ENCODE measurements at regions not wholly inside any gene's neighbourhood (a gene's known extent, or its start where the extent isn't known, plus 50 kb on each side); places are given as distances from the start of the nearest gene placed in this dataset.

DNA sequence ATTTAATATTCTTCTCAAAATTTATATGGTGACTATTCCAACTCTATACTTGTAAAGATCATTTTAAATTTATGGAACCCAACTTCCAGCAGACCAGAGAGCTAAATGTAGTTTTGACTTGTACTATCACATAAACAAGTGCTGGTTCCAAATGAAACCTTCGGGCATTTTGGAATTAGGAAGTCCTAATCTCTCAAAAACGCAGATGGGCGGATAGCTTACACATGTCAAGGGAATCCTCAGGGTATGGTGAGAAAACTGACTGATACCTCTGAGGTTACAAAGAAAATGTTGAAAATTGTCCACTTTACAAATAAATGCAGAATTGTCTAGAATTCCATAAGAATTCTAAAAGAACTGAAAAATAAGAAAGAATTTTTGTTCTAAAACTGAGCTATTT, 224.1 kb downstream of the SS18 start:
- no peak for DNase-seq

DNA sequence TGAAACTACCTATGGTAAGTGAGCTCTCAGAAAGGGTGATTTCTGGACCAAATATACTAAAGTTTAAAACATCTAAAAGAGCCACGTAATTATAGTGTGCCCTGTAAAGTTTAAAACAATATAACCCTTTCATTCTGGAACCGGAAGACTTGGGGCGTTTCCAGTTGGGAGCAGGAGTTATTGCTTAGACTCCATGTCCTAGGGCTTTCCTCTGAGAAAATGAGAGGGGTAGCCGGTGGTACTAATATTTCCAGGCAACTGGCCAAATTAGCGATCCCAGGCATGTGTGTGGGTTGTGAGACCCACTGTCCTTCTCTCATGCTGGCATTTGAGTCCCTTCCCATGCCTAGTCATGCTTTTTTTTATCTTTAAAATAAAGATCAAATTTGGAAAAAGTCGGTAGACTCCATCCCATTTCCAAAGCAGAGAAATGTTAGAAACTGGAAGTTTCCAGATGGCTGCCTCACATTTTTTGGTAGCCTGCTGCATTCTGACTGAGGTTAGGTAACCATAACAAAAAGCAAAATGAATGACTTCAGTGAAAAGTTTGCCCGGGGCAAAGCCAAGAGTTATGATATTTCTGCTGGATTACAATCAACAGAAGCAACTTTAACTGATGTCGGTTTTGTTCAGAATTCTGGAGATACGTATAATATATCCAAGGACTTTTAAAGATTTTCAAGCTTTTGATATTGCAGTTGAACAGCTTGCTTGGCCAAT, 227.4 kb downstream of the SS18 start:
- no peak for DNase-seq

DNA sequence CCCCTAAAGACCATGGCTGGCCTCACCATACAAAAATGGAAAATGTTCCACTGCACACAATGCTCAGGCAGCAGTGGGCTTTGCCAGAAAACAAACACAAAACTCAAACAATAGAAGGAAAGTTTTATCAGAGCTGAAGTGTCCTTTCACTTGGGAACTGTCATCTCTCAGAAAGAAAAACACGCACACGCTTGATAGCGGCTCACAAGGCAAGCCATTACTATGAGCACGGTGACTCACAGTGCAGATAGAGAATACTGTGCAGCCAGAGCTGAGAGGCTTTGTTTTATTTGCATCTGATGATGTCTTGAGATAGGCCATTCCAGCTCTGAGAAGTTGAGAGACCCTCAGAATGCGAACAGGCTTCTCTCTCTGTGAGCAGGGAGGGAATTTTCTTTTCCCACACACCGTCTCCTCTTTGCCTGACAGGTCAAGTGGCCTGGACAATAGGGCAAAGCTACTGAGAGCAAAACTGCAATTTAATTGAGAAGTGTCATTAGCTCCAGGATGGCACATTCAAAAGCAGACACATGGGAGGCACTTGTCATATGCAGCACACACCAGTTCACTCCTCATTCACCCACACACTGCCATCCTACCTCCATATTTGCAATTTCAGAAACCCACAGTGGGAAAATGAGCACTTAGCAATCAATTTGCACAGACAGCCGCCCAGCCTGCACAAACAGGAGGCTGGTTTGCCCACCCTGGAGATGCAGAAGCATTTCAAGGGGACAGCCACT, 236.6 kb downstream of the SS18 start:
- DNase-seq = no peak

DNA sequence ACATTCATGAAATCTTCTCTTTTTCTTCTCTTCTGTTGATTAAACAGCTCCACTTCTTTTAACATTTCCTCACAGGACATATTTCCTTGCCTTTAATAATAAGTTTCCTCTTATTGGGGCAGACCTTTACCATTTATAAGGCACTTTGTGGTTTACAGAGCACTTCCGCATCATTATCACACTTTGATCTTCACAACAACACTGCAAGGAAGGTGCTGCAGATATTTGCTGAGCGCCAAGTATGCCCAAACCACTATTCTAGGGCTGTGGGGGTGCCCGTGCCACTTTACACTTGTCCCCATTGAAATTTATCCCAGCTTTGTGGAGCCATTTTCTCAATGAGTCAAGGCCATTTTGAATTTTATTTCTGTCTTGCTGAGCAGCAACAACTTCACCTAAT, 246.6 kb downstream of the SS18 start:
- no peak for DNase-seq

DNA sequence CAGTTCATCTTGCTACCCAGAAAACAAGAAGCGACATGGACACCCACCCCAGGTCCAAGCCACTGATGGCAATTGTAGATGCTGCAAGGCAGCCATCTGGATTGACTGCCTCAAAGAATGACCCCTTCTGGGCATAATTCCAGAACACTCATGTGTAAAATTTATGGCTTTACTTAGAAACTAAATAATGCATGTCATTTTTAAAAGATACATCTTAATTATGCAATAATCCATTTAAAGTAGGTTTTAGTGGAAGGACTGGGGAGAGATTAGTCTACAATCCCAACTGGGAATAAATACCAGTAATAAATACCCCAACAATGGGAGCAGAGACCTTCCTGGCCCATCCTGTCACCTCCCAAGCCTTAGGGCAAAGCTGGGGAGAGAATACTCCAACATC, 247.7 kb downstream of the SS18 start:
- DNase-seq = no peak

DNA sequence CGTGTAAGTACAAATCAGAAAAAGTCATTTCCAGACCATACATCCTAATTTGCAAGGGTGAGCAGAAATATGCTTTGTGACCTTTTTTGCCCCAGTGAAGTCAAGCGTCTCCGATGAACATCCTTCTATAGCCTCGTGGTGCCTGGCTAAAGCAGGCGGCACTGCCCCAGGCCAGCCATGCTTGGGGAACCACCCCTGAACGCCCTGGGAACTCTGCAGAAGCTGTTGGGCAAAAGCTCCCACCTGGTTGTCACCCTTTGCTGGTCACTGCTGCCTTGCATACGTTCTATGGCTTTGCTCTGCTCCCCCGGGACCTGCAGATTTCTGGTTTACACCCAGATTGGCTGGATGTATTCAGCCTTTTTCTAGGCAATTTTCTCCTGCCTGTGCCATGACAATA, 256.4 kb downstream of the SS18 start:
- no peak for DNase-seq

DNA sequence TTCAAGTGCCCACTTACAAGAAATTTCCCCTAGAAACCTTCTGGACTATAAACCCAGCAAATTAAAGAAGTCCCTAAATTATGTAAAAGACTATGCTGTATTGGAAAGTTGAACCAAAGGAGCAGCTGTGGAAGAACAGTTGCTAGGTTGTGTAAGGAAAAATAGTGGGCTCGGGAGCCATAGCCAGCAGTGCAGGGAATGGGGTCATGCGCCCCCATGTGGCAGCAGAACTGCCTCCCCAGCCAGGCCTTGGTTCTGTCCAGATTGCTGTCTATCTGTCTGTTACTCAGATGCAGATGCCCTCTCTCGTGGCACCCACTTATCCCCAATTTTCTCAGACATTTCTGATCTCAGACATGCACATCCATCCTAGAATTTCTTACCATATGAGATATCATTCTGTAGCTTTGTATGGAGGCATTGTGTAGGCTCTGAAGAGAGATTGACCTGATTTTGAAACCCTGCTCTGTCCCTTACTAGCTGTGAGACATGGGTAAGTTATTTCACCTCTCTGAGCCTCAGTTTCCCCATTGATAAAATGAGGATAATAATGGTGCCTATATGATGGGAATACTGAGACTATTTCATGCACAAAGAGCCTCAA, 258.3 kb downstream of the SS18 start:
- peak; percentile 26 for DNase-seq

DNA sequence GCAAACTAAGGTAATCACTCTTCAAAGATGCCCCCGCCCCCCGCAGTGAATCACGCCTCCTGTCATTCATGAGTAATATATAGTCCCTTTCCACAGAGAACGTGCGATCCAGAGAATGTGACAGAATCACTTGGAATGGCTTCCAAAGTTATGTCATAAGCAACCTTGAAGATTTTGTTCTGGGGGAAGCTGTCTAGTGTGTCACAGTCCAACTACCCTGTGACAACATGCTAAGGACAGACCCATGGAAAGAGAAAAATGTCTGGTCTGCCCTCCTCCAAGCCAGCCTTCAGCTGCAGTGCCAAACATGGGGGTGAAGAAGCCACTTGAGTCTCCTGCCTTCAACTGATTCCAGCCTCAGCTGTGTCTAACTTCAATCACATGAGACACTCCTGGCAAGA, 259.1 kb downstream of the SS18 start:
- DNase-seq = no peak

DNA sequence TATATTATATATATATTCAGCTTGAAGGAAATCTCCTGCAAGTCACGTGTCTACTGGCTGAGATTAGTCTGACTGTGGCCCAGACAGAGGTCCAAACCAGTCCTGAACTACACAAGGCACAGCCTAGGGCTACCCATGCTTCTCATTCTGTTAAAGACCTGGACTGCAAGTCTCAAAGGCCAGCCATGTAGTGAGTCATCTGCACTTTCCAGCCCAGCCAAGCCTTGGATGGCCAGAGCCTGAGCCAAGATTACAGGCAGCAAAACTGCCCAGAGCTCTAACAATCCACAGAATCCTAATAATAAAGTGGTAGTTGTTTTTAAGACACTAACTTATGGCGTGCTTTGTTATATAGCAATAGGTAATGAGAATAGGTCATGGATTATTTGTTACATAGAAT, 259.6 kb downstream of the SS18 start:
- DNase-seq = no peak

DNA sequence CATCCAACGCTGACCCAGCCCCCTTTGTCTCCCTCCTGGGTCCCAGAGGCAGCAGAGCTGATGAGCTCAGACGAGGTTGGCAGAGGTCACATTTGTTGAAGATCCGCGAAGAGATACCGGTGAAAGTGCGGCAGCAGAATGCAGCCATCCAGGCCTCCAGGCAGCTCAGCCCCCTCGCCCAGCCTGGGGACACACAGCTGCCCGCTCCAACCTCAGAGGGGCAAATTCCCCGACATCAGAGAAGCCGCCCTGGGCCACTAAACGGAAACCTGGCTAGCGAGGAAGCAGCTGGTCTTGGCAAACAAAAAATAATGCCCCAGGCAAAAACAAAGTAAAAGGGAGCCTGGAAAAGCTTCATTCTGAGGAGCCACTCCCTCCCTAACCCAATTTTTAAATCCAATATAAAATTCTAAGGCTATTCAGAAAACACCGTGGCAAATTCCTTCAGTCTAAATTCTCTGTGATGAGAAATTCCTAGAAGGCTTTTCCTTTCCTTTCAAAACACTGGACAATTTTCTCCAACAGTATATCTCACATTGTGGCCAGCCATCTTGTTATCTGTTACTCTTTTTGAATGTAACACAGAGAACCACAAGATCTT, 262.4 kb downstream of the SS18 start:
- DNase-seq = no peak

DNA sequence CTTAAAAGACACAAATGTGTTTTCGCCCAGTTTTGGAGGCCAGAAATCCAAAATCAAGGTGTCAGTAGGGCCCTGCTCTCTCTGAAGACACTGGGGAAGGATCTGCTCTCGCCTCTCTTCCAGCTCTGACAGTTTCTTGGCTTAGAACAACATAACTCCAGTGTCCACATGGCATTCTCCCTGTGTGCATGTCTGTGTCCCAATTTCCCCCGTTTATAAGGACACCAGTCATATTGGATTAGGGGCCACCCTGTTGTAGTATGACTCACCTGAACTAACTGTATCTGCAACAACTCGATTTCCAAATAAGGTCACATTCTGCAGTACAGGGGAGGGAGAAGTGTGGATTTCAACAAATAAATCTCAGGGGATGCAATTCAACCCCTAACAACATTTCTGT, 263.2 kb downstream of the SS18 start:
- DNase-seq = no peak

DNA sequence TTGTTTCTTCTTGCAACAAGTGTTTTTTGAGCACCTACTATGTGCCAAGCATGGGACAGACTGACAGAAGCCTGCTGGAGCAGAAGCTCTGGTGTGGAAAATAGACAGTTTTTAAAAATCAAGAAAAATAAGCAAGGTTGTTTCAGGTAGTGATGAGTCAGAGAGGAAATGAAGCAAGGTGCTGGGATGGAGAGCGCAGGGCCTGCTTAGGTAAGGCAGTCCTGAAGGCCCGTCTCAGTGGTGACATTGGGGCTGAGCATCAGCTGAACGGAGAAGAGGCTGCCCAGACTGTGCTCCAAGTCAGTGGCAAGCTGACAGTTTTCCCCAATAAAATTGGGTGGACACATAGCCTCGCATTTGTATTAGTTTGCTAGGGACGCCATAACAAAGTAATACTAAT, 263.6 kb downstream of the SS18 start:
- no peak for DNase-seq

DNA sequence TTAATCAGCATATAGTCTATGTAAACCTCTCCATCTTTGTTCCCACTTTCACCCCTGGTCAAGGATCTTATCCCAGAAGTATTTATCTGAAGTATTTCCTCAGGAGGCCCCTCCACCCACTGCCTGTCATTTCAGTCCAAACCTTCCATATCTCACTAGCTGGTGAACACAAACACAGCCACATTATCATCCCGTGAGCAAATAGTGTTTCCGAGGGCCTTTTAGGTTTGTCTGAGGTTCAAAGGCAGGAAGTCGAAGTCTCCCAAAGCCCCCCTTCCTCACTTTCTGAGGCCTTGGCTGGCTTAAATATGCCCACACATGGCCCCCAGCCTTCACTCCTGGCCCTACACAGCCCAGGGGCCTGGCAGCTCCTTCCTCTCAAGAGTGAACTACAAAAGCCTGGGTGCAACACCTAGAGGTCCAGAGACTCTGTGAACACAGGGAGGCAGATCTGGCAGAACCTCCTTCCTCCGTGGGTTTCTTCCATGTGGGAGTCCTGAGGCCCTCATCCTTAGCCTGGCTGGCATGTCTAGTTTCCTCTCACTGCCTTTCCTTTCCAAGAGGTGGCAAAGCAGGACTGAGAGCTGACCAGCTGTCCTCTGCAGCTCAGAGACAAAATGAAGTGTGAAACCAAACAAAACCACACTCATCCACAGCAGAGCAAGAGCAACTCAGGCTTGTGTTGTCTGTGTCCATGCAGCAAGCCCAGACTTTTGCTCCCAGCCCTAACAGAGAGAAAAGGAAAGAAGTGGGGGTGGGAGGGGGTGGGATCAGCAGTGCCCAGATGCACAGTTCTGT, 264.2 kb downstream of the SS18 start:
- no peak for DNase-seq

DNA sequence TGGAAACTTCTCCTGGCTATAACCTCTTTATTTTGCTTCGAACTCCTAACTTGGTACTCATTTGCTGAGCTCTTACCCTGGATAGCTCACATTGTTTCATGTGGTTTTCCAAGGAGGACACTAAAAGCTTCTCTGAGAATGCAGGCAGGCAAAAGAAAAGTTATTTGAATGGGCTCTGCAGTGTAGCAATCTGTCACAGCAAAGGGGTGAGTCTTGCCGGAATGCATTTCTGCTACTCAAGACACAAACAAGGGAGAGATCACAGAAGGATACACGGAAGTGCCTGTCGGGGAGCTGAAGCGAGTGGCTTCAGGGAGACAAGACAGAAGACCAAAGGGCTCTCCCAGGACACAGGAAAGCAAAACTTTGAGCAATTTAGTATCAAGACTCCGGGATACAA, 265.4 kb downstream of the SS18 start:
- DNase-seq = no peak

DNA sequence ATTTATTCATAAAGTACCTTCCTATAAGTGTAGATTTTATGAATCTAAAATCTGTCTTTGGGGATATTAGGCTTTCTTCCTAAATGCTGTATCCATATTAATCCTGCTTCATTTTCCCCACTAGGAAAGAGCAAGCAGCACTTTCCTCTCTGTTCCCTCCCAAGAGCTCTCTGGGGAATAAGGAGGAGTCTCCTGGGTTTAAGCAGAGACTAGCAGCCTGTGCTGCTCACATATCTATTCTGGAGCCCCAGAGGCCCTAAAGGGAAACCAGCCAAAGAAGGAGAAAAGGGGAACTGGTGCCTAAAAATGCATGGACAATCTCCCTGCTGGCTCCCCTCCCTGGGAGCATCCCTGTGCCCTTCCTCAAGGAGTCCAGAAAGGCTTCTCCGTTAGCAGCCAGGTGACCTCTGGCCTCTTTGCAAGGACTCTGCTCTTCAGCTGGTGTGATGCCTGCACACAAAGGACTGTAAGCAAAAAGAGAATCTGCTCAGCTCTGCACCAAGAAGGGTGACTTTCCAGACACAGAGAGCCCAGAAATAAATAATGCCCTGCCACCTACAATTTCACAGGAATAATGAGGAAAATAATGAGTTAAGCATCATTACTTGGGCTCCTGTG, 270.6 kb downstream of the SS18 start:
- no peak for DNase-seq

DNA sequence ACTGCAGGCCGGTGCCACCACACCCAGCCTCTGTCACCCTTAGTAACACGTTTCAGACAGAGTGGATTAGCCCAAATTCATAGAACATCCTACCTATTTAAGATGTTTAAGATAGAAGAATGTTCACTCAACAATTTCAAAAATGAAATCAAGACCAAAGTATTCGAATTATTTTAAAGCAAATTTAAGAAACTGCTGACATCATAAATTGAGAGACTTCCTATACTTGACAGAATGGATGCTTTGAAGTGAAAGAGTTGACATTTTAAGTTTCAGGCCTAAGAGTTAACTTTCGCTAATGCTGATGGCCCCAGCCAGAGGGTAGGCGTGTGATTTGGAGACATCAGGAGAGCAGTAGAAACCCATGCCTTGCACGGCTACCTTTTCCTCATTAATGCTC, 271.9 kb downstream of the SS18 start:
- DNase-seq = no peak

DNA sequence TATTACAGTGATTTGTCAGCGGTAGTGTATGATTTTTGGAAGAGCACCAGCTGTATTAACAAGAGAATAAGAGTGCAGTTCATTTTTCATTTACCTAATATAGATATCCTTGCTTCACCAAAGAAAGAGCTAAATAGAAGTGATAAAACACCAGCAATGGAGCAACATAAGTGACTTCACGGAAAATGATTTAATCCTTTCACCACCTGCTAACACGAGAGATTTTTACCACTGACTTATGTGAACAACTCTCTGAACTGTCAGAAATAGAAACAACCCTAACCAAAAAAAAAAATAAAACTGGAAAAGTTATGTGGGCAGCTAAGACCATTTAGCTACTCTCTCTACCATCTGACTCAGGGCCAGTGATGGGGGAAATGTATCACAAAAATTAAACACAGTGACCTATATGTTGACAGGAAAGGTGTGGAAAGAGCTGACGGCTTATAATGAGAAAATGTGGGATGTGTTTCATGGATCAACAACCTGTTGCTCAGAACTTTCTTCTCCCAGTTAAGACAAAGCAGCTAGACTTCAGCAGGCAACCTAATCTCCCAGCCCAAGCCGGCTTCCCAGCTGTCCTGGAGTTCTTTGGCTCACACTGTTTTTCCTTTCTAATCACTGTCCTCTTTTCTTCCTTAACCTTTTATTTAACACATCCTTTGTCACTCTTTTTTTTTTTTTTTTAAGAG, 272.7 kb downstream of the SS18 start:
- no peak for DNase-seq

DNA sequence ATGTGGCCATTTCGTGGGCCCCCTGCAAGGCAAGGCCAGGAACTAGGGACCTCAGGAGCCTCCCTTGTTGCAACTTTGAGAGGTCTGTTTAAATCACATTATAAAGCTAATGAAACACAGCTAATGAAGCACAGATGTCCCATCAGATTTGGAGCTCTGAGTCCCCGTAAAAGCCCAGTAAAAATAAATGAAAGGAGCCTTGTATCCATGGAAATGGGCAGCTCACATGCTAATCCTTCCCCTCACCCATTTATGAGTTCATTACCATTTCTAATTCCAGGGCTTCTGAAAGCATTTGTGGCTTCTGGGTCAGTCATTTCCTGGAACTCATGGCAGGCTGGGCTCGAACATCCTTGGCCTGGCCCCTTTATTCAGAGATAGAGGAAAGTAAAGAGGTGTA, 274.8 kb downstream of the SS18 start:
- DNase-seq = no peak

DNA sequence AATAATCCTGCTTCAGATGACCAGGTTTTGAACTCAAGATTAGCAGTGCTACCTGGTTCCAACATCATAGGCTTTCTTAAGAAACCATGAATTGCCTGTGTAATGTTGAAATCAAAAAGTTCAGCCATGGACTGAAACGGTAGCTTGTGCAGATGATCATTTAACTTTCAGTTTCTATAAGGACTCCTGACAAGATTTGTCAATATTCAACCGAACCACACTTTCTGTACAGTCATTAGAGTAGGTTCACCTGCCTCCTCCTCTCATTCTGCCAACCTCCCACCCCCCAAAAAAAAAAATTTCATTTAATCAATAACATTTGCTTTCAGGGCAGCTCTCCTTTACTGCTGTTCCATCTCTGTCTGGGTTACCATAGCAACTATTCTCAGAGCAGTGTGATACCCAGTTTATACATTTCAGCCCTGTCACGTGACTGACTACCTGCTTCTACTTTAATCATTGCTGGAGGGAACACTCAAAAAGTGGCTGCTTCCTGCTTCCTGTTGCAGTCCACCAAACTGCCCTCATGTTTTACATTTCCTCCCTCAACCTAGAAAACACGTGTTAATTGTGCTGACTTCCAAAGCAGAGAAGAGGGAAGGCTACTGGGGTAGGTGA, 275.5 kb downstream of the SS18 start:
- DNase-seq = no peak

DNA sequence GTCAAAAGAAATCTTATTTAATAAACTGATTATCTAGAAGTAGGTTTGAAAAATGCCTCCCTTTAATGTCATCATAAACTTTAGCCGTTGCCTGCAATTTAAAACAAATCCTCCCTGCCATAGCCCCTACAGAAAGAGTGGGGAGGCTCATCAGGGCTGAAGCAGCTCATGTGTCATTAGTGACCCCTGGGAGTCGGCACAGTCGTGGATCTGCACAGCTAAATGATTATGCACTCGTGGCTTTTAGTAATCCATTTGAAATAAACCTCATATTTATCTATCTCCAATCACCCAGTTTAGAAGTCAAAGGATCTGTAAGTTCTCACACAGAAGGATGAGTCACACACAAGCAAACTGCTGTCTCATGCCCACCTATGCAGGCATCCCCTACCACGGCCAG, 277.3 kb downstream of the SS18 start:
- no peak for DNase-seq

DNA sequence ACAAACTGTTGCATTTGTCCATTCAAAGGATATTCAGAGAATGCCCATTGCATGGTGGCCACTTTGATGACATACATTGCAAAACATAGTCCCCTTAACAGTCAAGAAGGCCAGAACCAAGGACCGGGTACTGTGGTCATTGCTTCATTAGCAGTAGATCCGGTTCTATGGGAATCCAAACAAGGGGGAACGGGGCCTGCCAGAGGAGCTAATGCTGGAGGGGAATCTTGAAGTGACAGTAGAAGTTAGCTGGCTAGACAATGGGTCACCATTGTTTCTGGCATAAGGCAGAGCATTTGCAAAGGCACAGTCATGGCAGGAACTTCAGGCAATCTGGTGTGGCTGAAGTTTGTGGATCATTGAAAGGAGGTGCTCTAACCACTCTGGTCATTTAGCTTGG, 279.7 kb downstream of the SS18 start:
- DNase-seq = no peak

DNA sequence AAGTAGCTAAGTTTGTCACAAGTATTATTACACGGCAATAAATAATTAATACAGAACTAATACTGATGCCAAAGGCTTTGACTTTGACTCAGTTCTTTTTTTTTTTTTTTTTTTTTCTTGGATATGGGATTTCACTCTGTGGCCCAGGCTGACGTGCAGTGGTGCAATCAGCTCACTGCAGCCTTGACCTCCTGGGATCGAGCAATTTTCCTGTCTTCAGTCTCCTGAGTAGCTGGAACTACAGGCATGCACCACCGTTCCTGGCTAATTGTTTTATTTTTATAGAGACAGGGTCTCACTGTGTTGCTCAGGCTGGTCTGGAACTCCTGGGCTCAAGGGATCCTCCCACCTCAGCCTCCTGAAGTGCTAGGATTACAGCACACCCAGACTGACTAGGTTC, 284.5 kb downstream of the SS18 start:
- DNase-seq = no peak

All from NCI-H1694 (cell line).